ENCODE measurements at regions not wholly inside any gene's neighbourhood (a gene's known extent, or its start where the extent isn't known, plus 50 kb on each side); places are given as distances from the start of the nearest gene placed in this dataset.
"Not testable (repeated sequence)": the region's sequence is repeated elsewhere in the genome, so short reads cannot be mapped to it uniquely, and the experiment has no call there.

DNA sequence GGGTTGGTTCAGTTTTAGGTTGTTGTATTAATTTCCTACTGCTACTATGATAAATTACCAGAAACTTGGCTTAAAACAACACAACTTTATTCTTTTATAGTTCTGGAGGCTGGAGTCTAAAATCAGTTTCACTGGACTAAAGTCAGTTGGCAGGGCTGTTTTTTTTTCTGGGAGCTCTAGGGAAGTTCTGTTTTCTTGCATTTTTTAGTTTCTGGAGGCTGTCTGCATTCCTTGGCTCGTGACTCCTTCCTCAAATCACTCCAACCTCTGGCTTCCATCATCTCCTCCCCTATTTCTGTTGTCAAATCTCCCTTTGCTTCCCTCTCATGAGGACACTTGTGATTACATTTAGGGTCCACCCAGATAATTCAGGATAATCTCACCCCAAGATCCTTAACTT, 51.3 kb upstream of the SUB1 start:
- no peak for DNase-seq

DNA sequence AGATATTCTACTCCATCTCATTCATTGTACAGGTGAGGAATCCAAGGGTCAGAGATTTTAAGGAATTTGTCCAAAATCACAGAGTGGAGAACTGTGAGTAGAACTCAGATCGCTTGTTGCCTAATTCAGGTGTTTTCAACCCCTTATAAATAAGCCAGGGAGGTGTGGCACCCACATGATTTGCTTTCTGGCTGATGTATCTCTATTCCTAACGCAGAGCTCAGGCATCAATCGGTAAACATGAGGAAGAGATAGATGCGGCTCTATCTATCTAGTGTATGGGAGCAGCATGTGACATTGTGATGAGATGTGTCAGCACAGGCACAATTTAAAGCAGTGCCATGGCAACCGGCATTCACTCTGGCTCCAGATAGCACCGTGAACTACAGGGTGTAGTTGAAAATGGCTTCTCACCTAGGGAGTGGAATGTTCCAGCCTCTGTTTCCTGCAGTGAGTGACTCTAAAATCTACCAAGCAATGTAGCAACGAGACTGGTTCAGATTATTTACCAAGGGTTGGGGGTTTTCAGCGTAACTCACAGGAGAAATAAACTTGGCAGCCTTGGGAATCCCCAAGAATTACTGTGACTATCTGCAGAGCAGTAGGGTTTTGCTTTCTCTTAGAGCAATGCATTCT, 53.4 kb upstream of the SUB1 start:
- peak; percentile 33 for DNase-seq

DNA sequence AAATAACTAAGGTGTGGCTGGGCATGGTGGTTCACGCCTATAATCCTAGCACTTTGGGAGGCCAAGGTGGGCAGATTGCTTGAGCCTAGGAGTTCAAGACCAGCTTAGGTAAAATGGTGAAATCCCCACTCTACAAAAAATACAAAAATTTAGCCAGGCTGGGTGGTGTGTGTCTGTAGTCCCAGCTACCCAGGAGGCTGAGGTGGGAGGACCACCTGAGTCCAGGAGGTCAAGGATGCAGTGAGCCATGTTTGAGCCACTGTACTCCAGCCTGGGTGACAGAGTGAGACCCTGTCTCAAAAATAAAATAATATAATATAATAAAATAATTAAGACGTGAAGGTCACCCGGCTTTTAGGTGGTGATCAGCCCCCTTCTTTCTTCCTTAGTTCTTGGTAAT, 58.0 kb upstream of the SUB1 start:
- DNase-seq: not testable (repeated sequence)

DNA sequence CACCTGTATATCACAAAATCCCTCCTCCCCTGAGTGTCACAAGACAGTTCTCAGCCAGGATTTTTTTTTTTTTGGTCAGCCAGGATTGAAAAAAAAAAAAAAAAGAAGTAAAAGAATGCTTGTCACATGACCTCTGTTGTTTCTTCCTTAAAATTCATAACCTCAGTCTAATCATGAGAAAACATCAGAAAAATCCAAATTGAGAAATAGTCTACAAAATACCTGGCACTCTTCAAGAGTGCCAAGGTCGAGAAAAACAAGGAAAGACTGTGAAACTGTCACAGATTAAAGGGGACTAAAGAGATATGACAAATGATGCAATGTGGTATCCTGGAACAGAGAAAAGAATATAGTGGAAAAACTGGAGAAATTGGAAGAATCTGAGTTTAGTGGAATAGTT, 58.5 kb upstream of the SUB1 start:
- peak; percentile 24 for DNase-seq

DNA sequence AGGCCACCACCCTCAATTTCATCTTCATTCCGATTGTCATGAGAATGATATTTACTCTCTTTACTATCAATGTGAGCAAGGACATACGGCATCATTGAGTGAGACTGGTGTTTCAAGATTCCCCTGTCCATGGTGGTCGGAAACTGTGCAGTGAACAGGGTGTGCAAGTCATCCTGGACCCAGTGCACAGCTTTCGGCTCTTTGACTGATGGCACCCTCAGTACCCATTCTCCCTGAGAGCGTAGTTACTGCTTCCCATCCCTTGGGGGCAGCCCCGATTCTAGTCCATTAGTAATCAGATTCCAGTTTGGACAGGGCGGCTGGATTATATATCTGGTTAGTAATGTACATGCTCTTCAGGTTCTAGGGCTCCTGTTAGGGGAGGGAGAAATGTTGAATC, 61.7 kb upstream of the SUB1 start:
- peak; percentile 6 for DNase-seq

DNA sequence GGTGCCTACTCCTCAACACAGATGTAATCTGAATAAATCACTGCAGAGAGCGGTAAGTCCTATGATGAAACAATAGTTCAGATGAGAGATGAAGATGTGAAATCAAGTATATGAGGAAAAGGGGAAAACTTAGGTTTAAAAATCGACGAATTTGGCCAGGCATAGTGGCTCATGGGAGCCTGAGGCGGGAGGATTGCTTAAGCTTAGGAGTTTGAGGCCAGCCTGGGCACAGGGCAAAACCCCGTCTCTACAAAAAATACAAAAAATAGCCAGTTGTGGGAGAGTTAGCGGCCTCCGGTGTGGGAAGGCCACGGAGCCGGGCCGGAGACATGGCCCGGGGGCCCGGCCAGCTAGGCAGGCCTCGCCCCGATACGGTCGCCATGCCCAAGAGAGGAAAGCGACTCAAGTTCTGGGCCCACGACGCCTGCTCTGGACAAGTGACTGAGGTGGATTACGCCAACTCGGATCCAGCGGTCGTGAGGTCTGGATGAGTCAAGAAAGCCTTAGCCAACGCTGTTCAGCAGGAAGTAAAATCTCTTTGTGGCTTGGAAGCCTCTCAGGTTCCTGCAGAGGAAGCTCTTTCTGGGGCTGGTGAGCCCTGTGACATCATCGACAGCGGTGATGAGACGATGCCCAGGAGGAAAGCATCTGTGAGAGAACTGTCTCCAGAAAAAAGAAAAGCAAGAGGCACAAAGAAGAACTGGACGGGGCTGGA, 62.8 kb upstream of the SUB1 start:
- DNase-seq: no peak

DNA sequence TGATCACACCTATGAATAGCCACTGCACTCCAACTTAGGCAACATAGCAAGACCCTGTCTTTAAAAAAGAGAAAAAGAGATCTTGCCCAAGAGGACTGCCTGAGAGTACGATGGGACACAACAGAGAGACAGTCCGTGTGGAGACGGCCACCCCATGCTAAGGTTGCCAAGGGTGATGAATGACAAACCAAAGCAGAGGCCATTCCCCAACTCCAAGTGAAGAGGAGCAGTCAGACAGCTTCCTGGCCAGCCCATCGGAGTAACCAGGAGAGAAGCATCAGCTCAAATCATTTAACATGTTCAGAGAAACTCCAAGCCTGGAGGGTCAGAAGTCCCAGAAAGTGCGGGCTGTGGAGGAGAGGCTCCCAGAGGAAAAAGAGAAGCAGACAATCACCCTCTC, 63.9 kb upstream of the SUB1 start:
- no peak for DNase-seq

DNA sequence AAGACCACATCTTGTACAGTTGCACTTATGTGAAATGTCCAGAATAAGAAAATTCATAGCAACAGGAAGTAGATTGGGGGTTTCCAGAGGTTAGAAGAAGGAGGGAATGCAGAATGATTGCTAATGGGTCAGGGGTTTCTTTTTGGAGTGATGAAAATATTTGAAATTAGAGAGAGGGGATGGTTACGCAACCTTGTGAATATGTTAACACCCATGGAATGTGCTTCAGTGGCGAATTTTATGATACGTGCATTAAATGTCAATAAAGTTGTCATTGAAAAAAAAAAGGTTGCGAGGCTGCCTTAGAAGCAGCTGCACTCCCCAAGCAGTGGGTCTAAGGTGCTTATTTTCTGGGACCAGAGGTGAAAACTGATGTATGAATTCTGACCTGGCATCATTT, 64.4 kb upstream of the SUB1 start:
- no peak for DNase-seq

DNA sequence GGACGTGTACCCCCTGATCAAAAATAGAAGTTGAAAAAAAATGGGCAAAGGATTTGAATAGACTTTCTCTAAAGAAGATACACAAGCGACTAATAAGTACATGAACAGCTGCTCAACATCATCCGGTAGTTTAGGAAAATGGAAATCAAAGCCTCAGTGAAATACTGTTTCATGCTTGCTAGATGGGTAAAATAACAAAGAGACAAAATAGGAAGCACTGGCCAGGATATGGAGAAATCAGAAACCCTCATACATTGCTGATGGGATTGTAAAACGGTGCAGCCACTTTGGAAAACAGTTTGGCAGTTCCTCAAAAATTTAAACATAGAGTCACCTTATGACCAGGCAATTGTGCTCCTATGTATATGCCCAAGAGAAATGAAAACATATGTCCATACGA, 65.0 kb upstream of the SUB1 start:
- DNase-seq: no peak

DNA sequence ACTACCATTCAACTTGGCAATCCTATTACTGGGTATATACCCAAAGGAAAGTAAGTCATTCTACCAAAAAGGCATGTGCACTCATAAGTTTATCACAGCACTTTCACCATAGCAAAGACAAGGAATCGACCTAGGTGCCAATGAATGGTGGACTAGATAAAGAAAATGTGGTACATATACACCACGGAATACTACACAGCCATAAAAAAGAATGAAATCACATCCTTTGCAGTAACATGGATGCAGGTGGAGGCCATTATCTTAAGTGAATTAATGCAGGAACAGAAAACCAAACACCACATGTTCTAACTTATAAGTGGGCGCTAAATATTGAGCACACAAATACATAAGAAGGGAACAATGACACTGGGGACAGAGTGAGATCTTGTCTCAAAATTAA, 65.8 kb upstream of the SUB1 start:
- DNase-seq: no peak

DNA sequence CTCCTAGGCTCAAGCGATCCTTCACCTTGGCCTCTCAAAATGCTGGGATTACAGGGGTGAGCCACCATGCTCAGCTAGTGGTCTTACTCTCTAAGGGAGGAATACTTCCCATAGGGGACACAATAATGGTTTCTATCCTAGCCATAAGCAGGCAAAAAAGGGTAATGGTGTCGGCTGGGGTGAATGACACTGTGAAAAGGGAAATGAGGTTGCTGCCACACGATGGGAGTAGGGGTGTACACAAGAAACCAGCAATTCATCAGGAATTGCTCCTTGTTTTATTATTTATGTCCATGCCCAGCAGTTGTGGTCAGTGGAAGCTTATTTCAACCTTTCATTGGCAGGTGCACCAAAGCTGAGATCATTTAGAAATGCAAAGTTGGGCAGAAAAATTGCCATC, 70.3 kb upstream of the ZFR start:
- no peak for DNase-seq

DNA sequence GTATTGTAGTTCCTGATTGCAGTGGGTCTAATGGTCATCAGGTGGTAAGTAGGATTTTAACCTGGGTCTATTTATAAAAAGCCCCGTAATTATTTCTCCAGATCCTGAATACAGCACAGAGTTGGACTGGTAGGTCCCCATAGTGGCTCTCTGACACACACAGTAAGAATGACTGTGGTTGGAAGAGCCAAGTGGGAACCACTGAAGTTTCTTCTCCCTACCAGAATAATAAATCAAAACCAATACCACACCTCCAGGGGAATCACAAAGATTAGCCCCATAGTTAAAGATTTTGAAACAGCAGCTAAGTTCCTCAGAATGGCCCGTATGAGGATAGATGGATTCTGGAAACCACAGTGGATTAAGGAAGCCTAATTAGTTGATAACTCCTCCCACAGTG, 68.4 kb upstream of the ZFR start:
- DNase-seq: no peak

DNA sequence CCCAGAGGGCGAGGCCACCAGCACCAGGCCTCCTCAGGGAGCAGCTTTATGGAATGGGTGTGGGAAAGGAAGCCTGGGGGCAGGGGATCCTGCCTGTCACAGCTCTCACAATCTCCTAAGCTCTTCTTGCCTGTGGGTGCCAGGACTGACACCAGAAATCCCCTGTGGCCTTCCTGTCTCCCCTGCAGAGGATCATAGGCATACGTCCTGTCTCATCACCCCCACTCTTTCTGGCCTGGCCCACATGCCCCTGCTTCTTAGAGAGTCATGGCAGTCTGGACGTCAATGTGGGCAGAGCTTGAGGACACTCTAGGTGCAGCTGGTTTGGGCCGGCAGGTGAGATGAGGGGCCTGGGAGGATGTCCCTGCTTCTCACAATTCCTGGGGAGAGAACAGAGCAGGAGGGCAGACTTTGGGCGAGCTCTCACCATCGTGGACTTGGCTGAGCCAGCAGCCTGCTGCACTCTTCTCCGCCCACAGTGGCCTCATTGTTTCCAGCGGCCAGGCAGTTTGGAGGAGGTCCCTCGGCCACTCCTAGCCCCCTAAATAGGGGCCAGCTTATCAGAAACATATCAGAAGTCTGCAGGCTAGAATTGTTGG, 67.3 kb upstream of the ZFR start:
- DNase-seq: no peak

DNA sequence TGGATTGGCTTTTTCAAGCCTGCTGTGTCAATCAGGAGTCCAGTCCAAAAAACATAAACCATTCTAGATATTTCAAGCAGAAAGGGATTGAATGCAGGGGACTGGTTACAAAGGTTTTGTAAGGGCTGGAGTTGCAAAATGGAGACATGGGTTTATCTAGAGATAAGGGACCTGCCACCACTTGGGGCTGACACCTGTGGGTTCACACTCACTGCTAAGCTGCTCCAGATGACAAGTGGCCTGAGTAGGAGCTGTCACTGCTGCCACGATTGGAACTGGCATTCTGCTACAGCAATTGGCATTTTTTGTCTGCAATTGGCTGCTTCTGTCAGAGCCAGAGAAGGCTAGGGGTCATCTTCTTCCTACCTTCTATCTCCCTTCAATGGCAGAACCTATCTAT, 66.3 kb upstream of the ZFR start:
- DNase-seq: no peak

DNA sequence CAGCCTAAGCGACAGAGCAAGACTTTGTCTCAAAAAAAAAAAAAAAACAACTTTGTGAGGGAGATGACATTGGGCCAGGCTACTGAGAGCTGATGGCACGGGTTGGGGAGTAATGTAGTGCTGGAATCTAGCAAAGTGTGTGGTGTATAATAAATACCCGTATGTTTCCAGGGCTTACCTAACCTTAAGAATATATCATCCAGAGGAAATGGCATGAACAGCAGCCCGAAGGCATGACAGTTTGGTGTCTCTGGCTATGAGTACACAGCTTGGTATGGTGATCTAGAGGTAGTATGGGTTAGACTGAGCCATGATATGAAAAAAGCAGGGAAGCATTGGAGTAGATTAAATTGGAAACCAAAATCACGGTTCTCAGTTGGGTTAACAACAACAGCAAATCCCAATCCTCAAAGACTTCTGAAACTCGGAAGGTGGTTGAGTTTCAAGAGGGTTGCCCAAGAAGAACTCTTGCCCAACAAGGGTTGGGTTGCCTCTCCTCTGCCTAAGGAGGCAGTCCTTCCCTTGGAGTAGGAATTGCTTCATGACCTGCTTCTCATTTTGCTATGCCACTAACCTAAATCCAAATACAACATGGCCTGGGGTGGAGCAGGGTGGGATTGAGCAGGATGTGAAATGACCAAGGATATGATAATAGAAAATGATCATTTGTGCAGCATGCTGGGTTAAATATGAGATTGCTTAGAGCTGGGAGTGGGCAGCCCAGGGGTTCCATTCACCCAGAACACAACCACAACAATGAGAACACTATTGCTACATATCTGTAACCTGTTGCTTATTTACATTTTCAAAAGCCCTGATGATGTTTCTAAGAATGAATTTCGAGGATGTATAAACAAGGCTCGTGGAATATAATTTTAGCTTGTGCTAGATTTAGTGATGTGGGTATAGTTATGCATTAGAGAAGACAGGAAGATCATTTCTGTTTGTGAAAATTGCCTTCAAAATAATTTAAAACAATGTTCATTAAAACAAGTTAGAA, 64.6 kb upstream of the ZFR start:
- DNase-seq: no peak

DNA sequence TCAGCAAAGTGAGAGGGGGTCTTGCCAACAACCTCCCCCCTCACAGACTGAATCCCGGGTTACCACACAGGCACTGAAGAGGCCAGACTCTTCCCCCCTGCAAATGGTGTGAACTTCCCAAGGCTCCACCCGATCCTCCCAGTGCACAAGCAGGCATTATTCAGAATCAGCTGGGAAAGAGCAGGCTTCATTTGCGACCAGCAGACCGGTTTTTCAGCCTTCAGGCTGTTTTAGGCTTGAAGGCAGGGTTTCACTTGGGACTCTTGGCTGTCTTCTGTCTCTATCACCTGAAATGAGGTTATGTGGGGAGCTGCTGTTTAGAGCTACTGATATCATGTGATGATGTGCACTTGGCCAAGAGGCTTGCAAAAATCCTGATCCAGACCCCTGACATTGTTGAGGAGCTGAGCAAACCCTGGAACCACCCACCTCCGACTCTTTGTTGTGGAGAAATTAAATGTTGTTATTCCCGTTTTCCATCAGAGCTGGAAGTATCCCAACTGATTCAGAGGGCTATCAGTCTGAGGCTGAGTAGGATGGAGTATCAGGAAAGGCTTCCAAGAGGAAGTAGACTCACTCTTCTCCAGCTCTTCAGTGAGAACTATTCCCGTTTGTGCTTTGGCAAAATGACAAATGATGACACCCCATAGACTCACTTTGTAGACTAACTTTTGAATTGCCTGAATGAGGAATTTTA, 63.3 kb upstream of the ZFR start:
- DNase-seq: no peak

DNA sequence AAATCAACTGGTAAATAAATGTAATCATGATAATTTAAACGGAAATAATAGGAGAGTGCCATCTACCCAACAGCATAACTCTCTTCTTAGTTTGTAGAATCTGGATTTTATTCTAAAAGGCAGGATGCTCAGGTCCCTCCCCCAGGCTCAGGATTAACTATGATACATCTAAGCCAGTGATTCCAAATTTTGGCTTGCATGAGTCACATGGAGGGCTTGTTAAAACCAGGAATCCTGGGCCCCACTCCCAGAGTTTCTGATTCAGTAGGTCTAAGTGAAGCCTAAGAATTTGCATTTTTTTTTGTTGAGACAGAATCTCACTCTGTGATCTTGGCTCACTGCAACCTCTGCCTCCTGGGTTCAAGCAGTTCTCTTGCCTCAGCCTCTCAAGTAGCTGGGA, 62.3 kb upstream of the ZFR start:
- no peak for DNase-seq

DNA sequence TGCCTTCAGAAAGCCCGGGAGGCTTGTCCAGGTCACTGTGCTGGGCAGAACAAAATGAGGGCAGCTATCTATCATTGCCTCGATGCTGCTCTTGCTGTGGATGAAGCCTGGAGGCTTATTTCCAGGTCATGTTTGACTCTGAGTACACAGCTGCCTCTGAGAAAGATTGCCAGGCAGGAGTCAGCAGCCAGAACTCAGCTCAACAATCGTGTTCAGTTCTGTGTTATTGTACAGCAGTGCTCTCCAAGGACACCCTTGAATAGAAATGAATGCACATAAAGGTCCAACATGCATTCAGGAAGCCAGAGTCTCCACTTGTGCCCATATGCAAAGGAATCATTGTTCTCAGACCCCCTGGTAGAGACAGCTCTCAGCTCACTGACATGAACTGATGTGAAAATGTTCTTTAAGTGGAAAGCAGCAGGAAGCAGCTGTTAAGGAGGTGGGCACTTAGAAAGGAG, 61.7 kb upstream of the ZFR start:
- DNase-seq: no peak

DNA sequence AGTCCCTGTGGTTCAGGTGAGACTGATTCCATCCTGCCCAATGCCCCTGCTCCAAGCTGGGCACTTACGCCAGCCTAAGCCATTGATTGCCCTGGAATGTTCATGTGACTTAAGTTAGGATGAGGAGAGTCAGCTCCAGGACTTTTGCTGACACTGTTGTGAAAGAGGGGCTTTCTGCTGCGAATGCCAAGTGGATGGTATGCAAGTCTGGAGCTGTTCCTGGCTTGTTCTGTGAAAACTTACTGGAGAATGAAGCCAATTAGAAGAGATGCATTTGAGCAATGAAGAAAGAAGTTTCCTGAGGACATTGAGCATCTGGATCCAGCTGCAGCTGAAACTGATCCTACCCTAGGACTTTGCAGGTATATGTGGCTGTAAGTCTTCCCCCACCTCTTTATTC, 61.2 kb upstream of the ZFR start:
- DNase-seq: no peak

DNA sequence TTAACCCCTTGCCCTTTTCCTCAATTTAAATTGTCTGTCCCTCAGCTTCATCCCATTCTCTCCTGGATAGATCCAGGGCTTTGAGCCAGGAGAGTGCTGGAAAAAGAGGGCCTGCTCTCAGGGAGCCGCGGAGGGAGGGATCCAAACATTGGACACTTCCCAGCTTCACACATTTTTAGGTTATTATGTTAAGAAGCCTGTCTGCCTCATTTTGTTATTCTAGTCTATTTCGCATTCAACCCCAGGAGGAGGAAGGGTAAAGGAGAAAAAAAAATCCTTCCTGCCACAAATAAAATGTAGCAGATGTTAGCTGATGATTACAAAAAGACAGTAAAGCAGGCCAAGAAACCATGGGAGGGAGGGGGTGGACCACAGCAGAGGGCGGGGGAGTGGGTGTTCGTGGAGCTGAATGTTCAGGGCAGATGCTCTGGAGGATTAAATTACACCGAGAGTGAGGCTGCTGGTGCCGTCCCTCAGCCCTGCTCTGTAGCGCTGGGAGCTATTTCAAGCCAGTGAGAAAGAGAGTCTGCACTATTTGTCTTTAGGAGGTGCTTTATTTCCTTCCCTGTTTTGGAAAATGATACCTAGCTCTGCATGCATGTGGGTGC, 60.6 kb upstream of the ZFR start:
- peak; percentile 88 for DNase-seq

DNA sequence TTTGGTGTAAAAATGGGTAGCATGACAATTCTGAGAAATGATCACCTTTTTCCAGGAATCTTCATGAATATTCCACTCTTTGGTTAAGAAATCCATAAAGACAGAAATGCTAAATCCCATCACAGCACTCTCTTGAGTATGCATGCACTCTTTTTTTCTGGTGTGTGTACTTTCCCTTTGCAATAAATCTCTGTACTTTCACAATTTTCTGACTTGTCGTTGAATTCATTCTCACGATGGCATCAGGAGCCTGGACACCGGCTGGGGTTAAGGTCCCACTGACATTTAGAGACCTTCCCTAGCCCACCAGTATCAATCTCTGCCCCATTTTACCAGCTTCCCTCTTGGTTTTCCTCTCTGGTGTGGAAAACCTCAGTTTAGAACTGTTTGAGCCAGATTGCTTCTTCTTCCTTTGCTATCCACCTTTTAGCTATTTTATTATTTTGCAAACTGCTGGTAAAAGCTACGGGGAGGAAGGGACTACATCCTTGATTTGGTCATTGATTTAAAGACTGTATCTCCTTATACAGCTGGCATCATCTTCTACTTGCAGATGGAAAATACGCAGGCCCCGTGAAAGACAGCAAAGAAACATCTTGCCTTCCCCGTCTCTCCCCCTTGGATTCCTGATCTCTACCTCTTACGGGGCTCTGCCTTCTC, 59.9 kb upstream of the ZFR start:
- DNase-seq: no peak

DNA sequence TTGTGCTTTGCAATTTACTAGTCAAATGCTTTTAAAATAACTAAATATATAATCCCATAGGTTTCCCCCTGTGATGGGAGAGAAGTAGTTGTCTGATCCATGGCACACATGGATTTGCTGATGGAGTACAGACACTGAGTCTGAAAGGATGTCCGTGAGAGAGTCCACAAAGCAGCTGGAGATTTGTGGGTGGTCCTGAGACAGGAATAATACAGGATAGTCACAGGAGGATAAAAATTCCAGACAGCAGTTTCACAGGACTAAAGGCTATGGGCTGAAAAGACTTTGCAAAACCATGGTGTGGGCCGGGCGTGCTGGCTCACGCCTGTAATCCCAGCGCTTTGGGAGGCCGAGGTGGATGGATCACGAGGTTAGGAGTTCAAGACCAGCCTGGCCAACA, 58.7 kb upstream of the ZFR start:
- no peak for DNase-seq

All from OCI-M1 (cell line).